SKM-1 (cell line): ENCODE measurements at regions not wholly inside any gene's neighbourhood (a gene's known extent, or its start where the extent isn't known, plus 50 kb on each side); places are given as distances from the start of the nearest gene placed in this dataset.
"Not testable (repeated sequence)": the region's sequence is repeated elsewhere in the genome, so short reads cannot be mapped to it uniquely, and the experiment has no call there.

ENCODE experiments used
- DNase-seq: peaks from one replicate; lab custom pipeline; 2025; ENCODE audit not compliant: unreplicated experiment; lab: John Stamatoyannopoulos, UW

DNA sequence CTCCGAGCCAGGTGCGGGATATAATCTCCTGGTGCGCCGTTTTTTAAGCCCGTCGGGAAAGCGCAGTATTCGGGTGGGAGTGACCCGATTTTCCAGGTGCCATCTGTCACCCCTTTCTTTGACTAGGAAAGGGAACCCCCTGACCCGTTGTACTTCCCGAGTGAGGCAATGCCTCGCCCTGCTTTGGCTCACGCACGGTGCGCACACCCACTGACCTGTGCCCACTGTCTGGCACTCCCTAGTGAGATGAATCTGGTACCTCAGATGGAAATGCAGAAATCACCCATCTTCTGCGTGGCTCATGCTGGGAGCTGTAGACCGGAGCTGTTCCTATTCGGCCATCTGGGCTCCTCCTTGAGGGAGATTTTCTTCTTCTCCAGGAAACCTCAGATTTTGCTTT is 1135.1 kb upstream of the DIAPH2 start:
- not testable (repeated sequence) for DNase-seq

GRCh38 chrX:95585321-95585720 is 1099.3 kb upstream of the DIAPH2 start:
- DNase-seq = no peak

DNA sequence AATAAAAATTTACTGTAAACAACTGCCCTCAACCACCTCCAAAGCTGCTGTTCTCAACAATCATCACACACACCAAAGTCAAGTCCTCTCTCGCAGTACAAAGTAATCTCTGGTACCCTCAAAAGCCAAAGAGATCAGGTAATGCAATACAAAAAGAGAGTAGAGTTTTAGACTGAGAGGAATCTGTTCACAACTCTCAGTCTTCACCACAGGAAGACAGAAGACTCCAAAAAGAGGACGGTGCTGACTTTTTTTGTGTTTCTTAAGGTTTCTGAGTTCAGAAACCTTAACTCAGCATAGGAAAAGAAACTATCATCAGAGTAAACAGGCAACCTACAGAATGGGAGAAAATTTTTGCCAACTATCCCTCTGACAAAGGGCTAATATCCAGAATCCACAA is 1072.3 kb upstream of the DIAPH2 start:
- DNase-seq = no peak

GRCh38 chrX:95622200-95622599 is 1062.4 kb upstream of the DIAPH2 start:
- DNase-seq = no peak

DNA sequence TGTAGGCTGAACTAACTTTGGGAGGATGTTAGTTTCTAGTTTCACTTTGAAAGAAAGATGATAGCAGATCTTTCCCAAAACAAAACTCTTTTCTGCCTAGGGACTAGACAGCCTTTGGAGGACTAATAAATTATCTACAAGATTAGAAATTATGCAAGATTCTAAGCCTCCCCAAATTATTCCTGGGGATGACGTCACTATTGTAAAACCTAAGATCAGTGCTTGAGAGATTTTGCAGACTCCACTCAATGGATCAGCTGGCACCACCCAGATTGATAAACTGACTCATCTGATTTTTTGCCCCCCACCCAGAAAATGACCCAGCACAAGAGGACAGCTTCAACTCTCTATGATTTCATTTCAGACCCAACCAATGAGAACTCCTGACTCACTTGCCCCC is 1057.9 kb upstream of the DIAPH2 start:
- no peak for DNase-seq

- DNase-seq = no peak
Observed at GRCh38 chrX:95628796-95629195, 1055.8 kb upstream of the DIAPH2 start.

DNA sequence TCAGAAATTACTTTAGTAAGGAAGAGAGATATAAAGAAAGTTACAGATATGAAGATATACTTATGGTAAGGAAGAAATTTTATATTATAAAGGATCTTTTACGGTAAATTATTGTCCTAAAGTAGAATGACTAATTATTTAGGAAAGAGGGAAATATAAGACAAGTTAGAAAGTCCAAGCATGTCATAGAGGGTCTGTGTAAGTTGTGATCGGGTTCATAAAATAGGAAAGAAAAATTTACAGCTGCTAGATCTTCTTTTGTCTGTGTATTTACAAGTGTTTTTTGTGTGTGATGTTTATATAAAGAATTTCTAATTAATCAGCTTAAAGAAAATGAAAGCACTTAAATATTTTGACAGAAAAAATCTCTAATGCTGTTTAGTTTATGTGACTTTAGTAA is 1054.9 kb upstream of the DIAPH2 start:
- DNase-seq = no peak

- DNase-seq = no peak
Observed at GRCh38 chrX:95640226-95640625, 1044.4 kb upstream of the DIAPH2 start.

DNA sequence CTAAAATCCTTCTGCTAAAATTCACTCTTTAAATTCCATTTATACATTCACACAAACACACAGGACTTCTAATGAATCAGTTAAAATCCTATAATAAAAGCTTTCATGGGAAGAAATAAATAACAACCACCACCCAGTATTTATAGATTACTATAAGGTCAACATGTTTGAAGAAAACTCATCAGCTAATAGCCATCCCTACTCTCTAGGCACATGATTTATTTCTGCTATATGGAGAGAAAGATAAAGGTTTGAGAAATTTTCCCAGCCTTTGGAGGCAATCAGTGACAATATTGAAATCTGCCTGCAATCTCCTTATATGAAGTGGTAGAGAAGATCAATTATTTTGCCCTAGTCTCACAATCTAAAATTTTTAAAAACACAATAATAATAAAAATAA is 1038.9 kb upstream of the DIAPH2 start:
- DNase-seq = no peak

DNA sequence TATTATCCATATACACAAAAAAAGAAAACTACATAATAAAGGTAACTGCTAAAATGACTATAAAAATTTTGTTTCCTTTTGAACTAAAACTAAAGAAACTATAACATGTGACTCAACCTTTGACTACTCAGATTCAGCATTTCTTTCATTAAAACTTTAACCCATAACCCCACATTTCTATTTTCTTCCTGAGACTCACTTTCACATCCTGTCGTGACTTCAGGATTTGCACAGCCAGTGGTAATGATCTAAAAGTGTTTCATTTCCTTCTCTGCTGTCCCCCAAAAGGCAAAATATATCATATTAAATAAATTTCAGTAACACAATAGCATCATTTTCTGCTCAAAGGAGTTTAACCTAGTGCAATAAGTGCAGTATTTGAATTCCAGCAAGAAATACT is 1022.4 kb upstream of the DIAPH2 start:
- no peak for DNase-seq

DNA sequence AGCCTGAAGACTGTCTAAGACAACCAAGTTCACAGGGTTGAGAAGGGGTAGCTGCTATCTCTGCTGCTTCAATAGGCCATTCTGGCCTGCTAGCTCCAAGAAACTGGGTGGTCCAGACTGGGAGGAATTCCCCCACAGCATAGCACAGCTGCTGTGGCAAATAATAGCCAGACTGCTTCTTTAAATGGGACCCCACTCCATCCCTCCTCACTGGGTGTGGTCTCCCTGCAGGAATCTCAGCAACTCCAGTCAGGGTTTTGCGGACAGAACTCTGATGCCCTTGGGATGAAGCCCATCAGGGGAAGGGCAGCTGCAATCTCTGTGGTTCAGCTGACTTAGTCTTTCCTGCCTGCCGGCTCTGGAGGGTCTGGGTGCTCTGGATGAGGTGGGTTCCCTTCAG is 1018.6 kb upstream of the DIAPH2 start:
- DNase-seq = no peak

DNA sequence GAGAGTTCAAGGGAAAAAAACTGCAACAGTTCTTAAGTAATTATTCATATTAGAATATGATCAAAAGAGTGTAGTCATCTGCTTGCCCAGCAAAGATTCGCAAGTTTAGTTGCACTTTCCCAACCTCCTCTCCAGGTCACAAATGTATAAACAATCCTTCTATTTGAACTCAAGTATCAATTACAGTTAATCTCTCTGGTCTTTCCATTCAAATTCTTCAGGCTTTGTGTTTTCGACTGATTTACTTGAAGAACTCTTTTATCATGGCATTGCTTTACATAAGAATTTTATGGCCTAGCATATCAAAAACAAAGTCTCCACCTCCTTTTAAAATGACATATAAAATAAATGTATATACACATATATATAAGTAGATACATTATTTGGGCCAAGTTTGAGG is 1009.6 kb upstream of the DIAPH2 start:
- no peak for DNase-seq

GRCh38 chrX:95675794-95676193 is 1008.8 kb upstream of the DIAPH2 start:
- no peak for DNase-seq

DNA sequence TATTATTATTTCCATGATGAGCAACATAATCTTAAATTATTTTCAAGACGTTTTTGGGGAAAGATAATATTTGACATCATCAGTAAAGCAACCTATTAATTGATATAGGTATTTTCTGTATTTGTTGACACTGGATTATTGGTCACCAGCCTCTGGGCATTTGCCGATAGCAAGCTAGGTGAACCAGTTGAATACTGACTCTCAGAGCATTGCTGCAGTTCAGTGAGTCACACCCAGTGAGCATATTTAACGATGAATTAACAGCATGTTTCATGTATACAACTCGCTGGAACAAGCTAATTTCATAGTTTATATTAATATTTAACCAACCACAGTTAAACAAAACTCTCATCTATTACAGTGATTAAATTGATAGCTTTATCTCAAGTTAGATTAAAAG is 1006.0 kb upstream of the DIAPH2 start:
- no peak for DNase-seq

DNA sequence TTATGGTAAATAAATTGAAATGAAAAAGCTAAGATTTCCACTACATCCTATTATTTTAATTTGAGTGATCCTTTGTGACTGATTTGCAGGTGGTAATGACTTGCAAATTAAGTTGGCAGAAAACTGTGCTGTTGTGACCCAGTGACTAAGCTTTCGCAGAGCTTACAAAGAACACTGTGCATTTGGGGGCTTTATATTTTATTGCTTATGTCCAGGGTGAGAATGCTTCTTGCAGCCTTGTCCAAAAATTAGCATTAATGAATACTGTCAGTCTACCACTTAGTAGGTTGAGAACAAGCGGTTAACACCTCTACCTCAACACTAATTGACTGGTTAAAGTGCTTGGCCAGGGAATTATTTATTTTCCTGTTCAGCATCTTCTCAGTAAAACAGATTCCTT is 991.3 kb upstream of the DIAPH2 start:
- no peak for DNase-seq

DNA sequence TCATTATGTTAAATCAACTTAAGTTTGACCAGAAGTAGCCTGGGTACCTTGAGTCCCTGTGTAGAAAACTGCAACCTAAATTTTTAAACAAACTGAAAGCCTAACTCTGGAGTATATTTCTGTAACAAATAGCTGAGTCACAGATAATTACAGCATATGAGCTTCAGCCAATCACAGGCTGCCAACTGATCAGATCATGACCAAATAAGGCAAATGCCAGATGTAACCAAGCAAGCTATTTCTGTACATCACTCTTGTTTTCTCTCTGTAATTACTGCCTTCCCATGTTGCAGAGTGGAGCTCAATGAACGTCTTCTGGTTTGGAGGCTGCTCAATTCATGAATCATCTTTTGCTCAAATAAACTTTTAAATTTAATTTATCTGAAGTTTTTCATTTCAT is 980.9 kb upstream of the DIAPH2 start:
- DNase-seq = no peak

DNA sequence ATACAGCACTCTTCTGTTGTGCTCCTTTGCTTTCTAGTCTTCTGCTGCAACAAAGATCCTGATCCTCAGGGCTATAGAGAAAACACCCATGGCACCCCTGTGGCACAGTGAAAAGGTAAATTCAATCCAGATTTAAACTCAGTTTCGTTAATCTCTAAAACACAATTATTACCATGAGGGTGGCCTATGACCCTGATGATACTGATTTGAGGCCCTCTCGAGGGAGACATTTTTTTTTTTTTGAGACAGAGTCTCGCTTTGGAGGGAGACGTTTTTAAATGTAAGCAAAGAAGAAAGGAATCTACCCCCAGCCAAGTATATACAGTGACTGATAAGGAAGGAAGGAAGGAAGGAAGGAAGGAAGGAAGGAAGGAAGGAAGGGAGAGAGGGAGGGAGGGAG is 967.8 kb upstream of the DIAPH2 start:
- no peak for DNase-seq

DNA sequence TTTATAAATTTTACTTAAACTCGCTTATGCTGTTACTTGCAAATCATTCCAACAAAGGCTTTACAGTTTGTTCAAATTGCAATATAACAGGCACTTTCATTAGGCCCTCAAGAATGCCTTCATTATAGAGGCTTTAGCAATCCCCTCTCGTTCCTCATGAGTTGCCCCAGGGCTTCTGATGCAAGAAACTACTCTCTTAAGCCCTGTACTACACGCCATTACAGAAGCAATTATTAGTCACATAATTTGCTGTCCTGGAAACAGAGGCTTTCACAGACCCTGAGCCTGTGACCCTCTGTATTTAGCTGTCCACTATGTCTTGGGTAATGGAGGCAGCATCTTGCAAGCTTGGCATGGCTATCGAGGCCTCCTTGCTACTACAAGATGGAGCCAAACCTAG is 965.9 kb upstream of the DIAPH2 start:
- DNase-seq = no peak

DNA sequence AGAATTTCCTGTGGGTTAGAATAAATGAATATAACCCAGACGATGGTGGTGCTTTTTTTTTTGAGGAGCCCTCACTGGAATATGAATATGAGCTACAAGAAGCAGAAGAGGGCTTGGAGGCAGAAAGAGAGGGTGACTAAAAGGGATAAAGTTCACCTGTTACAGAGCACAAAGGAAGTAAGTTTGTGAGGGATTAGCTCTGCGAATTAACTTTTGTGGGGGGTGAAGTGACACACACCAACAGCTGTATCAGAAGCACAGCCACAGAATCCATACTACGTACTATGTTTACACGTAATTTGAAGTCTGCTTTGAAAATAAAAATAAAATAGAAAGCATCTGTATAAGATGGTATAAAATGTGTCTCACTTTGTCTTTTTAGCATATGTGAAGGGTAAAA is 963.6 kb upstream of the DIAPH2 start:
- DNase-seq = no peak

DNA sequence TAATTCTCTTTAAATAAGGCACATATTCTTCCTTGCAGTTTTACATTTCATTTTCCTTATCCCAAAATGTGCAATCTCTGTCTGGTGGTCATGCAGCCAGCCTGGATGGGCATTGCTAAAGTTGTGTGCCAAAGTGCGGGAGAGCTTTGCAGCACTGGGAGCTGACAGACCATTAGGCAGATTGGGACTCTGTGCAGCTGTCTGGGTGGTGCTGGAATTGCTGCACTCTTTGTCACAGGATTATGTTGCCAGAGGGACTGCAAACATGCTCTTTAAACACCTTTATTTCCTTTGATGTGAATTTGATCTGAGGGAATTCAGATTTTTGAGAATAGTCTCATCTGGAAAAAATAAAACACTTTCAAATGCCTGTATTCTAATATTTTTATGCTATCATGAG is 956.2 kb upstream of the DIAPH2 start:
- DNase-seq = no peak

- no peak for DNase-seq
Observed at GRCh38 chrX:95729401-95729800, 955.2 kb upstream of the DIAPH2 start.

DNA sequence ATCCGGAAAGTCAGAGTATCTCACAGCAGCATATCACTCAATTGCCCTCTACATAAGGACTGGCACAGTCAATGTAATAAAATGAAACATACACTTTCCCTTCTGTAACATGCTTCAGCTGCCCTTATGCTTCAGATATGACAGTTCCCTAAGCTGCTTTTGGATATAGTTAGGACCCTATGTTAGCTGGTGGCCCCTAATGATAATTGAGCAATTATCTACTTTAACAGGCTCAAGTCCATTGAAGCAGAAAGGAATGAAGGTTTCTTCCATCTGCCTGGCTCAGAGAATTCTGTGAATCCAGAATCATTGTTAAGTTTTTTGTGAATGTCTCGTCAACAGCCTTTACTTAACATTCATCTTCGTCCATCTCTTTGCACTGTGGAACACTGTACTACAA is 951.2 kb upstream of the DIAPH2 start:
- no peak for DNase-seq

DNA sequence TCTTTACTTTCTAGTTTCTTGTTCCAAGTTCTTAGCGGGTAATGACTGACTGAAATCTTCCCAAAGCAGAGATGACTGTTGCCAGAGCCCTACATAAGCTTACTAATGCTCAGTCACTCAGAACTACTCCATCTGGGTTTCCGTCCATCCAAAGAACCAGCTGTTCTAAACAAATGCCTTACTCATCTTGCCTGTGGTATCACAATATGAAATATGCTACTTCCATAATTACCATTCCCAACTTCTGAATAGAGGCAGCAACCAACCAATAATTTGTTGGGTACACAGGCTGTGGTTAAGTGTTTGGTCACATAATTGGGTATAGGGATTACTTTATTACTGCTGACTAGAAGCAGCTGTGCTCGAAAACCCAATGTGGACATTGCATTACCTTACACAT is 930.2 kb upstream of the DIAPH2 start:
- no peak for DNase-seq

- peak; percentile 1 for DNase-seq
Observed at GRCh38 chrX:95760356-95760755, 924.3 kb upstream of the DIAPH2 start.
